ENCODE measurements at regions not wholly inside any gene's neighbourhood (a gene's known extent, or its start where the extent isn't known, plus 50 kb on each side); places are given as distances from the start of the nearest gene placed in this dataset.

- TF ChIP-seq CTCF (tag by site-specific recombination; IDR thresholded peaks at IDR 0.05) (no peak), ZNF791 (tag by site-specific recombination; IDR thresholded peaks at IDR 0.05) (no peak), ZNF585B (tag by site-specific recombination; IDR thresholded peaks at IDR 0.05) (no peak), ZNF157 (tag by site-specific recombination; IDR thresholded peaks at IDR 0.05) (no peak), FEZF1 (tag by site-specific recombination; IDR thresholded peaks at IDR 0.05) (no peak), ZNF776 (tag by site-specific recombination; IDR thresholded peaks at IDR 0.05; ENCODE audit: borderline replicate concordance) (no peak), PATZ1 (tag by site-specific recombination; IDR thresholded peaks at IDR 0.05) (no peak), ZBTB10 (tag by site-specific recombination; IDR thresholded peaks at IDR 0.05) (no peak), ZNF658 (tag by site-specific recombination; IDR thresholded peaks at IDR 0.05) (no peak), ZNF548 (tag by site-specific recombination; IDR thresholded peaks at IDR 0.05) (no peak), ZNF37A (tag by site-specific recombination; IDR thresholded peaks at IDR 0.05) (no peak), ZNF24 (tag by site-specific recombination; IDR thresholded peaks at IDR 0.05) (no peak), MYNN (tag by site-specific recombination; IDR thresholded peaks at IDR 0.05; ENCODE audit: borderline replicate concordance) (no peak), ZNF785 (tag by site-specific recombination; IDR thresholded peaks at IDR 0.05) (no peak)
Observed at GRCh38 chr15:100765467-100766241, 114.0 kb upstream of the ALDH1A3 start.

All from HEK293 (cell line).